Lower leg skin (tissue), 3 donors: ENCODE measurements at regions not wholly inside any gene's neighbourhood (a gene's known extent, or its start where the extent isn't known, plus 50 kb on each side); places are given as distances from the start of the nearest gene placed in this dataset.

Experiments used
- CTCF ChIP-seq, 3 donors: fragments of 450-650 bp; IDR thresholded peaks; one replicate each; pipeline ENCODE4 v1.5.1; 2016; ENCODE audit warnings: antibody characterized with exemption in 3 of 3, mild to moderate bottlenecking in 3 of 3, moderate library complexity in 2 of 3
- POLR2A ChIP-seq, 2 donors: fragments of 450-650 bp; IDR thresholded peaks; one replicate each; pipeline ENCODE4 v1.6.1; 2016 to 2017; ENCODE audit warnings: antibody characterized with exemption in 2 of 2, mild to moderate bottlenecking in 1 of 2, moderate library complexity in 1 of 2

GRCh38 chr9:17045381-17045940, 89.4 kb upstream of the CNTLN start:
- TF ChIP-seq CTCF (IDR thresholded peaks at IDR 0.05) (no peak), POLR2A (IDR thresholded peaks at IDR 0.05) (no peak)
